ENCODE measurements at regions not wholly inside any gene's neighbourhood (a gene's known extent, or its start where the extent isn't known, plus 50 kb on each side); places are given as distances from the start of the nearest gene placed in this dataset.

DNA sequence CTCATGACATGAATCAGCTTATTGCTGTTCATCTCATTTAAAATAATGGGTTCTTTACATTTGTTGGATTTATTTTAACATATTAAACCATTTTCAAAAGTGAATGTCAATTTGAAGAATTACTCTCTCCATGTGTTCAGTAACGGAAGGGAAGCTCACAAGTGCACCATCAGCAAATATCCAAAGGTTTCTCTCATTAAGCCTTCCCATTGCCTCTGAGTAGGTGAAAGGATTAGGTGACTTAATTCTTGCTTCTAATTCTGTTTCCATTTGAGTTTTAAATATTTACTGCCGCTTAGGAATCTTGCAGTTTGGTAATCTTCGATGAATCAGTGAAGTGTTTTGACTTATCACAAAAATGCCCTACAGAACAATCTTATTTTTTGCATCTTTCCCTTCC is 145.1 kb upstream of the NYAP2 start:
- Histone ChIP-seq H4K8ac (replicated peaks; ENCODE audit: insufficient read length, low read depth, low read length) (no peak overlapping the region), H2BK15ac (ENCODE audit: low read depth, low read length) (no peak overlapping the region), H3K27ac (ENCODE audit: insufficient read length, low read depth, low read length) (no peak overlapping the region), H3K4me2 (ENCODE audit: insufficient read depth, insufficient read length, low read length) (no peak overlapping the region), H3K79me2 (ENCODE audit: insufficient read depth, low read length) (no peaks in the 10 kb centered on the region), H4K5ac (ENCODE audit: insufficient read length, low read depth, low read length) (no peak overlapping the region), H3K23me2 (ENCODE audit: insufficient read length, low read depth, low read length, poor library complexity, severe bottlenecking) (no peaks in the 10 kb centered on the region), H3K18ac (ENCODE audit: insufficient read length, low read depth, low read length) (no peak overlapping the region), H3K14ac (ENCODE audit: insufficient read depth, low read length) (no peak overlapping the region), H4K91ac (ENCODE audit: insufficient read length, low read depth, low read length) (no peak overlapping the region), H2AK5ac (ENCODE audit: insufficient read length, low read length) (no peak overlapping the region), H2BK5ac (ENCODE audit: insufficient read length, low read length) (no peak overlapping the region), H2BK120ac (ENCODE audit: low read depth, low read length, poor library complexity, severe bottlenecking) (no peak overlapping the region), H3K9me3 (ENCODE audit: control insufficient read depth, low read depth, low read length) (no peaks in the 10 kb centered on the region), H3K56ac (ENCODE audit: insufficient read length, low read depth, low read length) (no peak overlapping the region), H3K79me1 (ENCODE audit: insufficient read depth, low read depth, low read length, poor library complexity, severe bottlenecking) (no peaks in the 10 kb centered on the region), H3K4ac (ENCODE audit: low read depth, low read length) (no peak overlapping the region), H2AFZ (ENCODE audit: low read length) (no peak overlapping the region), H2BK20ac (ENCODE audit: low read depth, low read length, poor library complexity, severe bottlenecking) (no peak overlapping the region), H3K23ac (ENCODE audit: insufficient read length, low read depth, low read length) (no peak overlapping the region), H2BK12ac (ENCODE audit: insufficient read length, low read depth, low read length) (no peak overlapping the region), H3K9ac (ENCODE audit: extremely low read depth, insufficient read length, low read length) (no peak overlapping the region), H3K27me3 (ENCODE audit: insufficient read depth, low read length) (no peaks in the 10 kb centered on the region), H4K20me1 (ENCODE audit: control insufficient read depth, insufficient read depth, insufficient read length) (no peaks in the 10 kb centered on the region), H3T11ph (ENCODE audit: low read length) (no peak overlapping the region), H3K4me1 (ENCODE audit: insufficient read depth, low read length) (peaks cover 3% of the 10 kb centered on the region; the same call in 1 of the 2 replicates)
- Mint-ChIP-seq H3K27me3 (ENCODE audit: low read depth) (no peaks in the 10 kb centered on the region), H3K4me3 (no peak overlapping the region), H3K9me3 (peaks cover 10 to 11% of the 10 kb centered on the region in 2 experiments; a peak in 4 of 5 replicates), H3K27ac (peak overlapping the region in 1 of 3 experiments; percentile 45; a peak in 2 of 7 replicates), H3K4me1 (peaks cover 16% of the 10 kb centered on the region in 2 experiments), H3K36me3 (ENCODE audit: insufficient read depth in 1 of 3, low read depth in 3 of 3) (peaks cover 9 to 10% (median 10%) of the 10 kb centered on the region in 3 experiments; a peak in 6 of 7 replicates)
- DNase-seq, result no peak
- TF ChIP-seq, protein P1, sequence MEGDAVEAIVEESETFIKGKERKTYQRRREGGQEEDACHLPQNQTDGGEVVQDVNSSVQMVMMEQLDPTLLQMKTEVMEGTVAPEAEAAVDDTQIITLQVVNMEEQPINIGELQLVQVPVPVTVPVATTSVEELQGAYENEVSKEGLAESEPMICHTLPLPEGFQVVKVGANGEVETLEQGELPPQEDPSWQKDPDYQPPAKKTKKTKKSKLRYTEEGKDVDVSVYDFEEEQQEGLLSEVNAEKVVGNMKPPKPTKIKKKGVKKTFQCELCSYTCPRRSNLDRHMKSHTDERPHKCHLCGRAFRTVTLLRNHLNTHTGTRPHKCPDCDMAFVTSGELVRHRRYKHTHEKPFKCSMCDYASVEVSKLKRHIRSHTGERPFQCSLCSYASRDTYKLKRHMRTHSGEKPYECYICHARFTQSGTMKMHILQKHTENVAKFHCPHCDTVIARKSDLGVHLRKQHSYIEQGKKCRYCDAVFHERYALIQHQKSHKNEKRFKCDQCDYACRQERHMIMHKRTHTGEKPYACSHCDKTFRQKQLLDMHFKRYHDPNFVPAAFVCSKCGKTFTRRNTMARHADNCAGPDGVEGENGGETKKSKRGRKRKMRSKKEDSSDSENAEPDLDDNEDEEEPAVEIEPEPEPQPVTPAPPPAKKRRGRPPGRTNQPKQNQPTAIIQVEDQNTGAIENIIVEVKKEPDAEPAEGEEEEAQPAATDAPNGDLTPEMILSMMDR (conservative IDR thresholded peaks at IDR 0.05), result no peak
- WGBS (ENCODE audit: extremely low coverage, insufficient read length, low lambda C conversion rate), result no CpG with 5 or more reads among the region's 3 CpGs
